IMR-90 (cell line): ENCODE measurements at regions not wholly inside any gene's neighbourhood (a gene's known extent, or its start where the extent isn't known, plus 50 kb on each side); places are given as distances from the start of the nearest gene placed in this dataset.

Experiments used
- ATAC-seq: fragments of 200-7000 bp; cut with Tn5 transposase; 2 replicates; pipeline ENCODE4 v1.9.1; 2020; ENCODE audit warnings: low read depth, mild to moderate bottlenecking, moderate library complexity
- BruUV-seq: library from RNA; stranded (reverse); fragments of 400-500 nt; replicated peaks from 2 replicates; lab custom pipeline; 2021; lab: Mats Ljungman, UMichigan
- CTCF ChIA-PET: fragments of 300-600 bp; formaldehyde crosslinking; extraction: SDS; loops from one replicate; lab custom pipeline; 2021; ENCODE audit warnings: antibody characterized with exemption; lab: Yijun Ruan, JAX
- POLR2A ChIA-PET: fragments of 300-600 bp; sonication (Branson Sonifier 250); formaldehyde crosslinking; loops from one replicate; lab custom pipeline; 2022; ENCODE audit warnings: antibody characterized with exemption; ENCODE audit not compliant: unreplicated experiment; lab: Charles Lee
- DNase-seq: peaks from one replicate; pipeline ENCODE4 v3.0.0; 2013
- H2AFZ ChIP-seq: replicated peaks from 2 replicates; pipeline ENCODE3; 2013; ENCODE audit warnings: low read length, mild to moderate bottlenecking; ENCODE audit not compliant: poor library complexity
- H2AK5ac ChIP-seq: 2 replicates; pipeline ENCODE4 v1.6.1; 2013; ENCODE audit warnings: low read depth, low read length, inconsistent platforms
- H2AK9ac ChIP-seq: replicated peaks from 2 replicates; pipeline ENCODE3; 2013; ENCODE audit warnings: mild to moderate bottlenecking, low read depth, low read length, moderate library complexity; ENCODE audit not compliant: poor library complexity
- H2BK120ac ChIP-seq: 2 replicates; pipeline ENCODE4 v1.6.1; 2013; ENCODE audit warnings: low read depth, low read length, inconsistent platforms
- H2BK15ac ChIP-seq: 3 replicates; pipeline ENCODE4 v1.6.1; 2013; ENCODE audit warnings: low read depth, low read length, inconsistent platforms
- H2BK20ac ChIP-seq: 2 replicates; pipeline ENCODE4 v1.6.1; 2013; ENCODE audit warnings: low read depth, mild to moderate bottlenecking, inconsistent platforms, low read length, moderate library complexity
- H2BK5ac ChIP-seq: 2 replicates; pipeline ENCODE4 v1.6.1; 2013; ENCODE audit warnings: mild to moderate bottlenecking, low read depth, low read length, inconsistent platforms; ENCODE audit not compliant: poor library complexity, severe bottlenecking
- H3K14ac ChIP-seq: replicated peaks from 2 replicates; pipeline ENCODE4 v1.6.1; 2013; ENCODE audit warnings: low read depth, low read length, inconsistent platforms
- H3K18ac ChIP-seq: 2 replicates; pipeline ENCODE4 v1.6.1; 2013; ENCODE audit warnings: low read depth, low read length, control low read depth
- H3K23ac ChIP-seq: 2 replicates; pipeline ENCODE4 v1.6.1; 2013; ENCODE audit warnings: low read depth, low read length, inconsistent platforms
- H3K27ac ChIP-seq: 2 replicates; pipeline ENCODE4 v1.5.1; 2013; ENCODE audit warnings: mild to moderate bottlenecking, control low read depth, low read length; ENCODE audit not compliant: insufficient read depth
- H3K27me3 ChIP-seq: 2 replicates; pipeline ENCODE4 v1.6.1; 2013; ENCODE audit warnings: low read length; ENCODE audit not compliant: control insufficient read depth, insufficient read depth
- H3K36me3 ChIP-seq: 2 replicates; pipeline ENCODE4 v1.6.1; 2013; ENCODE audit warnings: low read length, mixed read lengths; ENCODE audit not compliant: control insufficient read depth, insufficient read depth
- H3K4ac ChIP-seq: 2 replicates; pipeline ENCODE4 v1.6.1; 2013; ENCODE audit warnings: low read depth, low read length, inconsistent platforms
- H3K4me1 ChIP-seq: 2 replicates; pipeline ENCODE4 v1.6.1; 2013; ENCODE audit warnings: low read length, mixed read lengths; ENCODE audit not compliant: control insufficient read depth, insufficient read depth
- H3K4me2 ChIP-seq: 2 replicates; pipeline ENCODE4 v1.6.1; 2013; ENCODE audit warnings: low read depth, mild to moderate bottlenecking, control low read depth, low read length, moderate library complexity
- H3K4me3 ChIP-seq: 2 replicates; pipeline ENCODE4 v1.5.1; 2013; ENCODE audit warnings: low read depth, mild to moderate bottlenecking, control low read depth, low read length, moderate library complexity; ENCODE audit not compliant: insufficient read depth
- H3K56ac ChIP-seq: 2 replicates; pipeline ENCODE4 v1.6.1; 2013; ENCODE audit warnings: low read length, inconsistent platforms; ENCODE audit not compliant: insufficient read depth; ENCODE audit errors: extremely low read depth
- H3K79me1 ChIP-seq, 2 experiments: 2 replicates each; pipeline ENCODE4 v1.6.1; 2013; ENCODE audit warnings: low read length in 2 of 2, inconsistent platforms in 1 of 2, low read depth in 1 of 2
- H3K9ac ChIP-seq: 2 replicates; pipeline ENCODE4 v1.6.1; 2013; ENCODE audit warnings: low read depth, low read length, control low read depth
- H3K9me1 ChIP-seq: 2 replicates; pipeline ENCODE4 v1.6.1; 2013; ENCODE audit warnings: low read length, inconsistent platforms; ENCODE audit not compliant: insufficient read depth
- H3K9me3 ChIP-seq: 2 replicates; pipeline ENCODE4 v1.6.1; 2013; ENCODE audit warnings: low read length; ENCODE audit not compliant: control insufficient read depth, insufficient read depth
- H4K20me1 ChIP-seq: 2 replicates; pipeline ENCODE4 v1.6.1; 2013; ENCODE audit warnings: low read length, inconsistent platforms; ENCODE audit not compliant: insufficient read depth
- H4K5ac ChIP-seq: 2 replicates; pipeline ENCODE4 v1.6.1; 2013; ENCODE audit warnings: mild to moderate bottlenecking, low read depth, low read length, control low read depth
- H4K8ac ChIP-seq, 2 experiments: 2 replicates each; pipeline ENCODE4 v1.6.1; 2013; ENCODE audit warnings: low read depth in 2 of 2, low read length in 2 of 2, control low read depth in 1 of 2, inconsistent platforms in 1 of 2
- H4K91ac ChIP-seq: 2 replicates; pipeline ENCODE4 v1.6.1; 2013; ENCODE audit warnings: low read depth, low read length, inconsistent platforms; ENCODE audit not compliant: insufficient read depth
- BHLHE40 ChIP-seq: fragments of 150-350 bp; IDR thresholded peaks from 2 replicates; pipeline ENCODE4 v1.6.1; 2016; ENCODE audit warnings: mild to moderate bottlenecking, low read depth, low read length
- CEBPB ChIP-seq: IDR thresholded peaks from 2 replicates; pipeline ENCODE4 v1.6.1; 2012; ENCODE audit warnings: low read depth, low read length, improper control_type of control experiment
- CHD1 ChIP-seq: IDR thresholded peaks from 2 replicates; pipeline ENCODE4 v1.6.1; 2012; ENCODE audit warnings: low read depth, low read length, improper control_type of control experiment
- FOS ChIP-seq: fragments of 150-350 bp; IDR thresholded peaks from 2 replicates; pipeline ENCODE4 v1.6.1; 2016; ENCODE audit warnings: low read depth, low read length
- MAFK ChIP-seq: IDR thresholded peaks from 2 replicates; pipeline ENCODE4 v1.6.1; 2012; ENCODE audit warnings: low read depth, low read length, improper control_type of control experiment
- MAZ ChIP-seq: IDR thresholded peaks from 2 replicates; pipeline ENCODE4 v1.6.1; 2012; ENCODE audit warnings: low read depth, mild to moderate bottlenecking, low read length, improper control_type of control experiment, moderate library complexity, borderline replicate concordance
- MXI1 ChIP-seq: IDR thresholded peaks from 2 replicates; pipeline ENCODE4 v1.6.1; 2012; ENCODE audit warnings: low read depth, mild to moderate bottlenecking, low read length, moderate library complexity, borderline replicate concordance
- NFE2L2 ChIP-seq: fragments of 150-350 bp; IDR thresholded peaks from 2 replicates; pipeline ENCODE4 v1.6.1; 2016; ENCODE audit warnings: low read depth, mild to moderate bottlenecking, low read length
- POLR2A ChIP-seq: IDR thresholded peaks from 2 replicates; pipeline ENCODE4 v1.6.1; 2012; ENCODE audit warnings: mild to moderate bottlenecking, low read depth, low read length
- RAD21 ChIP-seq: IDR thresholded peaks from 2 replicates; pipeline ENCODE4 v1.6.1; 2012; ENCODE audit warnings: low read length, improper control_type of control experiment
- RCOR1 ChIP-seq: IDR thresholded peaks from 2 replicates; pipeline ENCODE4 v1.6.1; 2012; ENCODE audit warnings: mild to moderate bottlenecking, low read length, improper control_type of control experiment; ENCODE audit not compliant: insufficient replicate concordance
- RFX5 ChIP-seq: IDR thresholded peaks from 2 replicates; pipeline ENCODE4 v1.8.0; 2012; ENCODE audit warnings: low read depth, mild to moderate bottlenecking, low read length, moderate library complexity
- SMC3 ChIP-seq: fragments of 150-350 bp; IDR thresholded peaks from 2 replicates; pipeline ENCODE4 v1.6.1; 2016; ENCODE audit warnings: low read depth, mild to moderate bottlenecking, antibody characterized with exemption, low read length, moderate library complexity
- WGBS, 2 experiments: methylation state at CpG; one replicate each; pipeline versions ENCODE4 v1.1.5 to v1.1.7; 2013; ENCODE audit warnings: missing lambda C conversion rate in 2 of 2; ENCODE audit not compliant: insufficient read length in 1 of 2; ENCODE audit errors: extremely low coverage in 2 of 2; 5-methylcytosine and 5-hydroxymethylcytosine counted together
- dilution Hi-C: fragments of 300-500 bp; cut with HindIII; formaldehyde crosslinking; loops from one replicate; pipeline ENCODE4 v1.14.3; 2018; ENCODE audit warnings: low sequenced_read_pairs; ENCODE audit not compliant: unreplicated experiment
- in situ Hi-C: fragments of 300-500 bp; cut with MboI; formaldehyde crosslinking; loops from 3 replicates; pipeline ENCODE4 v1.14.3; 2019; ENCODE audit warnings: low sequenced_read_pairs, inconsistent platforms, mixed read lengths
- intact Hi-C: fragments of 100-400 bp; cut with micrococcal nuclease; formaldehyde crosslinking; loops from 2 replicates; pipeline ENCODE4 v1.10.0; 2022
- TF ChIP-seq, protein P1 (sequence below): fragments of 150-350 bp; IDR thresholded peaks from 2 replicates; pipeline ENCODE4 v1.6.1; 2017; ENCODE audit warnings: mild to moderate bottlenecking, antibody characterized with exemption, low read length, low read depth
- TF ChIP-seq, protein P2 (sequence below): conservative IDR thresholded peaks from 2 replicates; pipeline ENCODE4 v1.5.1; 2012; ENCODE audit warnings: mild to moderate bottlenecking, low read depth, low read length, improper control_type of control experiment
- TF ChIP-seq, protein P3 (sequence below): fragments of 150-350 bp; IDR thresholded peaks from 2 replicates; pipeline ENCODE4 v1.6.1; 2016; ENCODE audit warnings: low read depth, mild to moderate bottlenecking, low read length, moderate library complexity, borderline replicate concordance

DNA sequence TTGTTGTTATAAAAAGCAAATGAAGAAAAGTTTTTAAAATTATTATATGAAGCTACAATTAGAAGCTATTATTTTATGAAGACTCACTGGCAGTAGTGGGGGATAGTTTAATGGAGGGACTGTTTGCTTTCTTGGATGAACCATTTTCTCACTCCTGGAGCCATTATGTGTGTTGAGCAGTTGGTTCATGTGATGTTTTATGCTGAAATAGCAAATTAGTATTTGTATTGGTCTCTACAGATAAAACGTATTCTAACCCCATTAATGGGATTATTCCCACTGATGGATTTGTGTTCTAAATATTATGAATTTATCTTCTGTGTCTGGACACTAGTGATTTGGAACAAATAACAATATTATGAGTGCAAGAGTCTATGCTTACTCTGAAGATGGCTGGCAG lies 507.5 kb upstream of the FSHR start:
- Histone ChIP-seq H3K9ac (no peak overlapping the region), H2BK20ac (no peak overlapping the region), H2BK120ac (no peak overlapping the region), H3K9me1 (no peaks in the 10 kb centered on the region), H3K4me3 (no peak overlapping the region), H3K4ac (no peak overlapping the region), H2BK5ac (no peak overlapping the region), H2AK9ac (no peak overlapping the region), H3K79me1 (no peaks in the 10 kb centered on the region), H3K23ac (no peak overlapping the region), H3K4me1 (no peaks in the 10 kb centered on the region), H3K18ac (no peak overlapping the region), H3K9me3 (peaks cover 16% of the 10 kb centered on the region; the same call in 1 of the 2 replicates), H3K27me3 (no peaks in the 10 kb centered on the region), H4K5ac (no peak overlapping the region), H3K56ac (no peak overlapping the region), H4K20me1 (no peaks in the 10 kb centered on the region), H2AFZ (no peak overlapping the region), H2AK5ac (no peak overlapping the region), H3K4me2 (no peak overlapping the region), H3K14ac (no peak overlapping the region), H2BK15ac (no peak overlapping the region), H4K8ac (no peak overlapping the region), H4K91ac (no peak overlapping the region), H3K36me3 (no peaks in the 10 kb centered on the region), H3K27ac (no peak overlapping the region)
- BruUV-seq, result no TSS peak
- ChIA-PET CTCF (no interaction called here), POLR2A (no interaction called here)
- no peak for DNase-seq
- TF ChIP-seq FOS, result no peak
- no peak for TF ChIP-seq CEBPB
- TF ChIP-seq POLR2A, result no peak
- TF ChIP-seq SMC3, result no peak
- no peak for TF ChIP-seq RAD21
- TF ChIP-seq BHLHE40, result no peak
- TF ChIP-seq, protein P1, sequence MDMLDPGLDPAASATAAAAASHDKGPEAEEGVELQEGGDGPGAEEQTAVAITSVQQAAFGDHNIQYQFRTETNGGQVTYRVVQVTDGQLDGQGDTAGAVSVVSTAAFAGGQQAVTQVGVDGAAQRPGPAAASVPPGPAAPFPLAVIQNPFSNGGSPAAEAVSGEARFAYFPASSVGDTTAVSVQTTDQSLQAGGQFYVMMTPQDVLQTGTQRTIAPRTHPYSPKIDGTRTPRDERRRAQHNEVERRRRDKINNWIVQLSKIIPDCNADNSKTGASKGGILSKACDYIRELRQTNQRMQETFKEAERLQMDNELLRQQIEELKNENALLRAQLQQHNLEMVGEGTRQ, result no peak
- TF ChIP-seq NFE2L2, result no peak
- TF ChIP-seq MAFK, result no peak
- TF ChIP-seq, protein P2, sequence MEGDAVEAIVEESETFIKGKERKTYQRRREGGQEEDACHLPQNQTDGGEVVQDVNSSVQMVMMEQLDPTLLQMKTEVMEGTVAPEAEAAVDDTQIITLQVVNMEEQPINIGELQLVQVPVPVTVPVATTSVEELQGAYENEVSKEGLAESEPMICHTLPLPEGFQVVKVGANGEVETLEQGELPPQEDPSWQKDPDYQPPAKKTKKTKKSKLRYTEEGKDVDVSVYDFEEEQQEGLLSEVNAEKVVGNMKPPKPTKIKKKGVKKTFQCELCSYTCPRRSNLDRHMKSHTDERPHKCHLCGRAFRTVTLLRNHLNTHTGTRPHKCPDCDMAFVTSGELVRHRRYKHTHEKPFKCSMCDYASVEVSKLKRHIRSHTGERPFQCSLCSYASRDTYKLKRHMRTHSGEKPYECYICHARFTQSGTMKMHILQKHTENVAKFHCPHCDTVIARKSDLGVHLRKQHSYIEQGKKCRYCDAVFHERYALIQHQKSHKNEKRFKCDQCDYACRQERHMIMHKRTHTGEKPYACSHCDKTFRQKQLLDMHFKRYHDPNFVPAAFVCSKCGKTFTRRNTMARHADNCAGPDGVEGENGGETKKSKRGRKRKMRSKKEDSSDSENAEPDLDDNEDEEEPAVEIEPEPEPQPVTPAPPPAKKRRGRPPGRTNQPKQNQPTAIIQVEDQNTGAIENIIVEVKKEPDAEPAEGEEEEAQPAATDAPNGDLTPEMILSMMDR, result no peak
- TF ChIP-seq CHD1, result no peak
- TF ChIP-seq, protein P3, sequence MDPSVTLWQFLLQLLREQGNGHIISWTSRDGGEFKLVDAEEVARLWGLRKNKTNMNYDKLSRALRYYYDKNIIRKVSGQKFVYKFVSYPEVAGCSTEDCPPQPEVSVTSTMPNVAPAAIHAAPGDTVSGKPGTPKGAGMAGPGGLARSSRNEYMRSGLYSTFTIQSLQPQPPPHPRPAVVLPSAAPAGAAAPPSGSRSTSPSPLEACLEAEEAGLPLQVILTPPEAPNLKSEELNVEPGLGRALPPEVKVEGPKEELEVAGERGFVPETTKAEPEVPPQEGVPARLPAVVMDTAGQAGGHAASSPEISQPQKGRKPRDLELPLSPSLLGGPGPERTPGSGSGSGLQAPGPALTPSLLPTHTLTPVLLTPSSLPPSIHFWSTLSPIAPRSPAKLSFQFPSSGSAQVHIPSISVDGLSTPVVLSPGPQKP, result no peak
- TF ChIP-seq MXI1, result no peak
- TF ChIP-seq RFX5, result no peak
- no peak for TF ChIP-seq MAZ
- TF ChIP-seq RCOR1, result no peak
- intact Hi-C loops, result no loop called here
- in situ Hi-C loops, result no loop called here
- no peak for ATAC-seq
- dilution Hi-C loops, result no loop called here
- WGBS, 2 experiments, result no CpG with 5 or more reads among the region's 1 CpG
